ENCODE measurements at regions not wholly inside any gene's neighbourhood (a gene's known extent, or its start where the extent isn't known, plus 50 kb on each side); places are given as distances from the start of the nearest gene placed in this dataset.
A peak's percentile ranks its signal among the peaks of the same experiment; 100 is the strongest.

- H3K36me3 ChIP-seq (ENCODE audit: insufficient read depth, low read length) = no peaks in the 10 kb centered on the region
- H3K27me3 ChIP-seq (ENCODE audit: low read length) = no peaks in the 10 kb centered on the region
- H3K79me2 ChIP-seq (ENCODE audit: low read length) = no peaks in the 10 kb centered on the region
- no peak overlapping the region for H3K4me2 ChIP-seq (ENCODE audit: low read depth, low read length, poor library complexity, severe bottlenecking)
- H3K4me1 ChIP-seq (ENCODE audit: low read length) = no peaks in the 10 kb centered on the region
- no peak for DNase-seq
- no peaks in the 10 kb centered on the region for H3K9me2 ChIP-seq (replicated peaks; ENCODE audit: insufficient read depth, low read length)
- no peak overlapping the region for H3K9ac ChIP-seq (ENCODE audit: low read length)
- no peak overlapping the region for H3K27ac ChIP-seq (ENCODE audit: low read length)
- H3K9me3 ChIP-seq (ENCODE audit: low read length) = no peaks in the 10 kb centered on the region
- no peaks in the 10 kb centered on the region for H4K20me1 ChIP-seq (ENCODE audit: insufficient read depth, low read depth, low read length)
- no peak overlapping the region for H2AFZ ChIP-seq (ENCODE audit: low read length)
- H3K4me3 ChIP-seq (ENCODE audit: low read length) = no peak overlapping the region
Measured at GRCh38 chr5:174916227-174916626, 191.8 kb downstream of the MSX2 start.

- no peaks in the 10 kb centered on the region for H3K4me1 ChIP-seq (ENCODE audit: low read length)
- no peaks in the 10 kb centered on the region for H3K79me2 ChIP-seq (ENCODE audit: low read length)
- DNase-seq = no peak
- H3K4me3 ChIP-seq (ENCODE audit: low read length) = no peak overlapping the region
- H3K27me3 ChIP-seq (ENCODE audit: low read length) = no peaks in the 10 kb centered on the region
- no peak overlapping the region for H3K4me2 ChIP-seq (ENCODE audit: low read depth, low read length, poor library complexity, severe bottlenecking)
- H3K9me3 ChIP-seq (ENCODE audit: low read length) = no peaks in the 10 kb centered on the region
- no peaks in the 10 kb centered on the region for H3K36me3 ChIP-seq (ENCODE audit: insufficient read depth, low read length)
- no peak overlapping the region for H3K9ac ChIP-seq (ENCODE audit: low read length)
- no peak overlapping the region for H2AFZ ChIP-seq (ENCODE audit: low read length)
- no peaks in the 10 kb centered on the region for H4K20me1 ChIP-seq (ENCODE audit: insufficient read depth, low read depth, low read length)
- no peak overlapping the region for H3K27ac ChIP-seq (ENCODE audit: low read length)
- H3K9me2 ChIP-seq (replicated peaks; ENCODE audit: insufficient read depth, low read length) = no peaks in the 10 kb centered on the region
Measured at GRCh38 chr5:174911118-174911517, 186.7 kb downstream of the MSX2 start.

GRCh38 chr5:174910245-174910737 is 185.9 kb downstream of the MSX2 start:
- H3K9ac ChIP-seq (ENCODE audit: low read length) = no peak overlapping the region
- H4K20me1 ChIP-seq (ENCODE audit: insufficient read depth, low read depth, low read length) = no peaks in the 10 kb centered on the region
- DNase-seq = peak; percentile 85
- H3K4me2 ChIP-seq (ENCODE audit: low read depth, low read length, poor library complexity, severe bottlenecking) = no peak overlapping the region
- H3K27me3 ChIP-seq (ENCODE audit: low read length) = no peaks in the 10 kb centered on the region
- no peaks in the 10 kb centered on the region for H3K79me2 ChIP-seq (ENCODE audit: low read length)
- no peaks in the 10 kb centered on the region for H3K9me3 ChIP-seq (ENCODE audit: low read length)
- no peak overlapping the region for H3K4me3 ChIP-seq (ENCODE audit: low read length)
- H3K4me1 ChIP-seq (ENCODE audit: low read length) = no peaks in the 10 kb centered on the region
- no peaks in the 10 kb centered on the region for H3K36me3 ChIP-seq (ENCODE audit: insufficient read depth, low read length)
- no peak overlapping the region for H2AFZ ChIP-seq (ENCODE audit: low read length)
- no peak overlapping the region for H3K27ac ChIP-seq (ENCODE audit: low read length)
- H3K9me2 ChIP-seq (replicated peaks; ENCODE audit: insufficient read depth, low read length) = no peaks in the 10 kb centered on the region

- peak; percentile 53 for DNase-seq
Measured at GRCh38 chr5:174903172-174903732, 178.9 kb downstream of the MSX2 start.

DNA sequence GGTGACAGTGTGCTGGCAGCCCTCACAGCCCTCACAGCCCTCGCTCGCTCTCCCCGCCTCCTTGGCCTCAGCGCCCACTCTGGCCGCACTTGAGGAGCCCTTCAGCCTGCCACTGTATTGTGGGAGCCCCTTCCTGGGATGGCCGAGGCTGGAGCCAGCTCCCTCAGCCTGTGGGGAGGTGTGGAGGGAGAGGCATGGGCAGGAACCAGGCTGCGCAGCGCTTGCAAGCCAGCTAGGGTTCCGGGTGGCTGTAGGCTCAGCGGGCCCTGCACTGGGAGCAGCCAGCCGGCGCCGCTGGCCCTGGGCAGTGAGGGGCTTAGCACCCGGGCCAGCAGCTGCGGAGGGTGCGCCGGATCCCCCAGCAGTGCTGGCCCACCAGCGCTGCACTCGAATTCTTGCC is 177.0 kb downstream of the MSX2 start:
- H3K36me3 ChIP-seq (ENCODE audit: insufficient read depth, low read length) = no peaks in the 10 kb centered on the region
- no peak overlapping the region for H3K27ac ChIP-seq (ENCODE audit: low read length)
- no peaks in the 10 kb centered on the region for H3K9me3 ChIP-seq (ENCODE audit: low read length)
- no peak overlapping the region for H3K9ac ChIP-seq (ENCODE audit: low read length)
- DNase-seq = no peak
- no peaks in the 10 kb centered on the region for H3K9me2 ChIP-seq (replicated peaks; ENCODE audit: insufficient read depth, low read length)
- no peak overlapping the region for H2AFZ ChIP-seq (ENCODE audit: low read length)
- no peaks in the 10 kb centered on the region for H3K79me2 ChIP-seq (ENCODE audit: low read length)
- no peaks in the 10 kb centered on the region for H4K20me1 ChIP-seq (ENCODE audit: insufficient read depth, low read depth, low read length)
- H3K27me3 ChIP-seq (ENCODE audit: low read length) = no peaks in the 10 kb centered on the region
- H3K4me3 ChIP-seq (ENCODE audit: low read length) = no peak overlapping the region
- no peak overlapping the region for H3K4me2 ChIP-seq (ENCODE audit: low read depth, low read length, poor library complexity, severe bottlenecking)
- no peaks in the 10 kb centered on the region for H3K4me1 ChIP-seq (ENCODE audit: low read length)

More at GRCh38 chr5:174903172-174903732, 178.9 kb downstream of the MSX2 start:
- Histone ChIP-seq H4K20me1 (ENCODE audit: insufficient read depth, low read depth, low read length) (no peaks in the 10 kb centered on the region), H3K4me3 (ENCODE audit: low read length) (no peak overlapping the region), H2AFZ (ENCODE audit: low read length) (no peak overlapping the region), H3K9ac (ENCODE audit: low read length) (no peak overlapping the region), H3K27me3 (ENCODE audit: low read length) (no peaks in the 10 kb centered on the region), H3K9me2 (replicated peaks; ENCODE audit: insufficient read depth, low read length) (no peaks in the 10 kb centered on the region), H3K36me3 (ENCODE audit: insufficient read depth, low read length) (no peaks in the 10 kb centered on the region), H3K4me2 (ENCODE audit: low read depth, low read length, poor library complexity, severe bottlenecking) (no peak overlapping the region), H3K9me3 (ENCODE audit: low read length) (no peaks in the 10 kb centered on the region), H3K4me1 (ENCODE audit: low read length) (no peaks in the 10 kb centered on the region), H3K27ac (ENCODE audit: low read length) (no peak overlapping the region), H3K79me2 (ENCODE audit: low read length) (no peaks in the 10 kb centered on the region)

DNA sequence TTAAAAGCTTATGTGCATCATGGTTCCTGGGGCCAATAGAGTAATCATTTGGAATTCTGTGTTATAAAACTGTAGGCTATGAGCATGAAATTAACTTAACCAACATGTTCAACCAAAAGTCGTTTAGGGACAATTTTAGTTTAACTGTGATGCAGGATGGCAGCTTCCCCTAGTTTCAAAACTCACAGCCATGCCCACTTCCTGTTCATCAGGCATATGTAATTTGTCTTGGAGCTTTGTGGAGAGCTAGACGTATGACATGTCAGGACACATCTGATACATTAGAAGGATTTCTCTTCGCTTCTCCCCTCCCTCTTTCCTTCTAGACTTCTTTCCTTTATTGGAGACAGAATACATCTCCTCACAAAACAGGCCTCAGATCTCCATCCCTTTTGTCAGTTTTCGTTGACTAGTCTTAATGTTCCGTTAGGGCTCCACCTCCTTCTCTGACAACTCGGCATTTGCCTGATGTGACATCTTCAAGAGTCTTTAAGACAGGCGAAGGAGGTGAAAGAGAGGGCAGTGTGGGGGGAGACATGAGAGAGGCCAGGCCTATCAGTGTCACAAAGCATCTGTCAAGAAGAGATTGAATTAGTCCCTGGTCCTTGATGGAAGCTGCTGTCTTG is 176.0 kb downstream of the MSX2 start:
- Histone ChIP-seq H3K4me1 (ENCODE audit: low read length) (no peaks in the 10 kb centered on the region), H3K27ac (ENCODE audit: low read length) (no peak overlapping the region), H4K20me1 (ENCODE audit: insufficient read depth, low read depth, low read length) (no peaks in the 10 kb centered on the region), H3K9ac (ENCODE audit: low read length) (no peak overlapping the region), H3K27me3 (ENCODE audit: low read length) (no peaks in the 10 kb centered on the region), H3K9me2 (replicated peaks; ENCODE audit: insufficient read depth, low read length) (no peaks in the 10 kb centered on the region), H3K36me3 (ENCODE audit: insufficient read depth, low read length) (no peaks in the 10 kb centered on the region), H3K79me2 (ENCODE audit: low read length) (no peaks in the 10 kb centered on the region), H3K4me3 (ENCODE audit: low read length) (no peak overlapping the region), H3K4me2 (ENCODE audit: low read depth, low read length, poor library complexity, severe bottlenecking) (no peak overlapping the region), H2AFZ (ENCODE audit: low read length) (no peak overlapping the region), H3K9me3 (ENCODE audit: low read length) (no peaks in the 10 kb centered on the region)
- no peak for DNase-seq

GRCh38 chr5:174897281-174897950 is 173.0 kb downstream of the MSX2 start:
- H3K4me3 ChIP-seq (ENCODE audit: low read length) = no peak overlapping the region

GRCh38 chr5:174895360-174895759 is 171.0 kb downstream of the MSX2 start:
- H3K27me3 ChIP-seq (ENCODE audit: low read length) = no peaks in the 10 kb centered on the region
- no peak overlapping the region for H3K9ac ChIP-seq (ENCODE audit: low read length)
- no peak overlapping the region for H2AFZ ChIP-seq (ENCODE audit: low read length)
- H3K9me2 ChIP-seq (replicated peaks; ENCODE audit: insufficient read depth, low read length) = no peaks in the 10 kb centered on the region
- no peak overlapping the region for H3K4me2 ChIP-seq (ENCODE audit: low read depth, low read length, poor library complexity, severe bottlenecking)
- H3K79me2 ChIP-seq (ENCODE audit: low read length) = no peaks in the 10 kb centered on the region
- DNase-seq = no peak
- no peak overlapping the region for H3K27ac ChIP-seq (ENCODE audit: low read length)
- no peaks in the 10 kb centered on the region for H3K4me1 ChIP-seq (ENCODE audit: low read length)
- H4K20me1 ChIP-seq (ENCODE audit: insufficient read depth, low read depth, low read length) = no peaks in the 10 kb centered on the region
- no peaks in the 10 kb centered on the region for H3K9me3 ChIP-seq (ENCODE audit: low read length)
- H3K36me3 ChIP-seq (ENCODE audit: insufficient read depth, low read length) = no peaks in the 10 kb centered on the region
- H3K4me3 ChIP-seq (ENCODE audit: low read length) = no peak overlapping the region

More at GRCh38 chr5:174897281-174897950, 173.0 kb downstream of the MSX2 start:
- H2AFZ ChIP-seq (ENCODE audit: low read length) = no peak overlapping the region
- no peaks in the 10 kb centered on the region for H3K27me3 ChIP-seq (ENCODE audit: low read length)
- H3K9me3 ChIP-seq (ENCODE audit: low read length) = no peaks in the 10 kb centered on the region
- H3K36me3 ChIP-seq (ENCODE audit: insufficient read depth, low read length) = no peaks in the 10 kb centered on the region
- no peak for DNase-seq
- no peaks in the 10 kb centered on the region for H4K20me1 ChIP-seq (ENCODE audit: insufficient read depth, low read depth, low read length)
- H3K27ac ChIP-seq (ENCODE audit: low read length) = no peak overlapping the region
- no peak overlapping the region for H3K9ac ChIP-seq (ENCODE audit: low read length)
- H3K4me1 ChIP-seq (ENCODE audit: low read length) = no peaks in the 10 kb centered on the region
- H3K4me2 ChIP-seq (ENCODE audit: low read depth, low read length, poor library complexity, severe bottlenecking) = no peak overlapping the region
- H3K9me2 ChIP-seq (replicated peaks; ENCODE audit: insufficient read depth, low read length) = no peaks in the 10 kb centered on the region
- H3K79me2 ChIP-seq (ENCODE audit: low read length) = no peaks in the 10 kb centered on the region
